PC-9 (cell line): ENCODE measurements at regions not wholly inside any gene's neighbourhood (a gene's known extent, or its start where the extent isn't known, plus 50 kb on each side); places are given as distances from the start of the nearest gene placed in this dataset.

Experiments used
- BruUV-seq: library from RNA; stranded (reverse); fragments of 400-500 nt; replicated peaks from 2 replicates; lab custom pipeline; 2021; lab: Mats Ljungman, UMichigan
- CTCF ChIA-PET: fragments of 300-600 bp; sonication (Branson Sonifier 250); formaldehyde crosslinking; loops from one replicate; lab custom pipeline; 2022; ENCODE audit warnings: antibody characterized with exemption; lab: Charles Lee
- POLR2A ChIA-PET: fragments of 300-600 bp; sonication (Branson Sonifier 250); formaldehyde crosslinking; loops from one replicate; lab custom pipeline; 2022; ENCODE audit warnings: antibody characterized with exemption; ENCODE audit not compliant: unreplicated experiment; lab: Charles Lee
- DNase-seq, 2 experiments: peaks; one replicate each; pipeline versions ENCODE4 v3.0.0 to v3.0.0-alpha.2; 2015 to 2022; ENCODE audit warnings: mixed read lengths in 1 of 2
- H2AFZ ChIP-seq: fragments of 200-600 bp; sonication (generic); 2 replicates; pipeline ENCODE4 v1.8.1; 2017; ENCODE audit warnings: antibody characterized with exemption
- H3F3A ChIP-seq: fragments of 200-600 bp; sonication (generic); 2 replicates; pipeline ENCODE4 v1.8.1; 2017; ENCODE audit warnings: antibody characterized with exemption, mild to moderate bottlenecking, low read depth; ENCODE audit not compliant: insufficient read depth
- H3K27ac ChIP-seq: fragments of 200-600 bp; sonication (generic); 2 replicates; pipeline ENCODE4 v1.6.1; 2016; ENCODE audit warnings: mixed run types
- H3K27me3 ChIP-seq: fragments of 200-600 bp; sonication (generic); 2 replicates; pipeline ENCODE4 v1.6.1; 2016; ENCODE audit warnings: low read depth, mixed run types; ENCODE audit not compliant: insufficient read depth
- H3K36me3 ChIP-seq: fragments of 200-600 bp; sonication (generic); 2 replicates; pipeline ENCODE4 v1.6.1; 2016; ENCODE audit warnings: low read depth, mixed run types
- H3K4me1 ChIP-seq: fragments of 200-600 bp; sonication (generic); replicated peaks from 2 replicates; pipeline ENCODE4 v1.6.1; 2016; ENCODE audit warnings: mixed run types; ENCODE audit not compliant: insufficient read depth
- H3K4me2 ChIP-seq: fragments of 200-600 bp; sonication (generic); 2 replicates; pipeline ENCODE4 v1.6.1; 2017; ENCODE audit warnings: mixed run types
- H3K4me3 ChIP-seq: fragments of 200-600 bp; sonication (generic); 2 replicates; pipeline ENCODE4 v1.6.1; 2016; ENCODE audit warnings: mixed run types
- H3K79me2 ChIP-seq: fragments of 200-600 bp; sonication (generic); 2 replicates; pipeline ENCODE4 v1.6.1; 2017; ENCODE audit warnings: low read depth, mixed run types
- H3K9me2 ChIP-seq: fragments of 200-600 bp; sonication (generic); 2 replicates; pipeline ENCODE4 v1.8.1; 2017; ENCODE audit warnings: mild to moderate bottlenecking; ENCODE audit not compliant: insufficient read depth
- H3K9me3 ChIP-seq: fragments of 200-600 bp; sonication (generic); 2 replicates; pipeline ENCODE4 v1.8.1; 2016; ENCODE audit warnings: low read depth; ENCODE audit not compliant: insufficient read depth
- H4K20me1 ChIP-seq: fragments of 200-600 bp; sonication (generic); 2 replicates; pipeline ENCODE4 v1.8.1; 2017; ENCODE audit not compliant: insufficient read depth
- EZH2 ChIP-seq: fragments of 200-600 bp; sonication (generic); IDR thresholded peaks from 2 replicates; pipeline ENCODE4 v1.8.0; 2017; ENCODE audit warnings: antibody characterized with exemption, low read depth
- intact Hi-C: fragments of 100-400 bp; cut with micrococcal nuclease; formaldehyde crosslinking; loops from one replicate; pipeline ENCODE4 v1.10.0; 2022; ENCODE audit not compliant: unreplicated experiment
- TF ChIP-seq, protein P1 (sequence below): fragments of 200-600 bp; sonication (generic); conservative IDR thresholded peaks from 2 replicates; pipeline ENCODE4 v1.6.1; 2017; ENCODE audit warnings: mixed run types, antibody characterized with exemption, mild to moderate bottlenecking, moderate library complexity

DNA sequence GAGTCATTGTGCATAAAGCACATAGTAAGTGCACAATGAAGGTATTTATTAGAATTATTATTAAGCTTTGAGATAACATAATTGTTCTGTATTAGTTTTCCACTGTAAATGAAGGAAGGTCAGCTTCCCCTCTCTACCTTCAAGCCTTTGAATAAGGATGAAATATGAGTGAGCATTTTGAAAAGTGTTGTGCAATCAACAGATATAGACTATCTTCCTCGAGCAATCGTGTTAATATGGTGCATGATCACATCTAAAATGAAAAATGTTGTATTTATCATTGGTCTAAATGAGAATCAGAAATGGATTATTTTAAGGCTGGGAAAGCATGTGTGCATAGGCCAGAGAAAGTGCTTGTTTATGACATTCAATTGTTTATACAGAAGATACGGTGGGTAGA lies 1474.6 kb upstream of the TENM3 start:
- no peak overlapping the region for H3K4me2 ChIP-seq
- no peaks in the 10 kb centered on the region for H3K9me3 ChIP-seq
- POLR2A ChIA-PET: no interaction called here
- TF ChIP-seq, protein P1, sequence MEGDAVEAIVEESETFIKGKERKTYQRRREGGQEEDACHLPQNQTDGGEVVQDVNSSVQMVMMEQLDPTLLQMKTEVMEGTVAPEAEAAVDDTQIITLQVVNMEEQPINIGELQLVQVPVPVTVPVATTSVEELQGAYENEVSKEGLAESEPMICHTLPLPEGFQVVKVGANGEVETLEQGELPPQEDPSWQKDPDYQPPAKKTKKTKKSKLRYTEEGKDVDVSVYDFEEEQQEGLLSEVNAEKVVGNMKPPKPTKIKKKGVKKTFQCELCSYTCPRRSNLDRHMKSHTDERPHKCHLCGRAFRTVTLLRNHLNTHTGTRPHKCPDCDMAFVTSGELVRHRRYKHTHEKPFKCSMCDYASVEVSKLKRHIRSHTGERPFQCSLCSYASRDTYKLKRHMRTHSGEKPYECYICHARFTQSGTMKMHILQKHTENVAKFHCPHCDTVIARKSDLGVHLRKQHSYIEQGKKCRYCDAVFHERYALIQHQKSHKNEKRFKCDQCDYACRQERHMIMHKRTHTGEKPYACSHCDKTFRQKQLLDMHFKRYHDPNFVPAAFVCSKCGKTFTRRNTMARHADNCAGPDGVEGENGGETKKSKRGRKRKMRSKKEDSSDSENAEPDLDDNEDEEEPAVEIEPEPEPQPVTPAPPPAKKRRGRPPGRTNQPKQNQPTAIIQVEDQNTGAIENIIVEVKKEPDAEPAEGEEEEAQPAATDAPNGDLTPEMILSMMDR: no peak
- TF ChIP-seq EZH2: no peak
- no peaks in the 10 kb centered on the region for H3K79me2 ChIP-seq
- no peaks in the 10 kb centered on the region for H4K20me1 ChIP-seq
- no peak overlapping the region for H2AFZ ChIP-seq
- no peak overlapping the region for H3K4me3 ChIP-seq
- CTCF ChIA-PET: no interaction called here
- no peaks in the 10 kb centered on the region for H3F3A ChIP-seq
- no TSS peak for BruUV-seq
- no peak overlapping the region for H3K27ac ChIP-seq
- H3K9me2 ChIP-seq: no peaks in the 10 kb centered on the region
- intact Hi-C loops: no loop called here
- no peak for DNase-seq
- H3K4me1 ChIP-seq: no peaks in the 10 kb centered on the region
- H3K27me3 ChIP-seq: no peaks in the 10 kb centered on the region
- H3K36me3 ChIP-seq: no peaks in the 10 kb centered on the region

DNA sequence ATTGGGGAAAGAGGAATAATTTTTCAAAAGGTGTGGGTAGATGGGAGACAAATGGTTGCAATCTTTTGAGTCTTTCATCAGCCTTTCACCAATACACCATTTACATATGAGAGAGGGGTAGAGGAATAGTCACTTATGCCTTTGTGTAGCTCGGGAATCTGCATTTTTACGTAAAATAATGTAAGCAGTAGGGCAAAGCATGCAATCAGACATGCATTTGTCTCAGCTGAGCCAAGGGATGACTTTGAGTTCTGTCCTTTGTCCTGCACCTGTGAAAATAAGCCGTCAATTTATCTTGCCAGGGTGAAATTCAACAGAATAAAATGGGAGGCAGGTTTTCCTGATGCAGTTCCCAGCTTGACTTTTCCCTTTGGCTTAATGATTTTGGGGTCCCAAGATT lies 1473.4 kb upstream of the TENM3 start:
- no peaks in the 10 kb centered on the region for H3K9me3 ChIP-seq
- POLR2A ChIA-PET: no interaction called here
- CTCF ChIA-PET: no interaction called here

GRCh38 chr4:180770265-180770664 lies 1472.9 kb upstream of the TENM3 start:
- H3K36me3 ChIP-seq: no peaks in the 10 kb centered on the region
- H3K4me3 ChIP-seq: no peak overlapping the region
- H3K9me2 ChIP-seq: no peaks in the 10 kb centered on the region
- H3K9me3 ChIP-seq: no peaks in the 10 kb centered on the region
- intact Hi-C loops: no loop called here
- no peaks in the 10 kb centered on the region for H3K79me2 ChIP-seq
- H3K27me3 ChIP-seq: no peaks in the 10 kb centered on the region
- no peaks in the 10 kb centered on the region for H4K20me1 ChIP-seq
- no peak overlapping the region for H3K4me2 ChIP-seq
- H3K4me1 ChIP-seq: no peaks in the 10 kb centered on the region
- ChIA-PET CTCF (no interaction called here), POLR2A (no interaction called here)
- no peak overlapping the region for H2AFZ ChIP-seq
- no peak overlapping the region for H3K27ac ChIP-seq
- BruUV-seq: no TSS peak
- no peak for DNase-seq
- no peak for TF ChIP-seq EZH2
- TF ChIP-seq, protein P1: no peak
- H3F3A ChIP-seq: no peaks in the 10 kb centered on the region

More for the DNA sequence above, 1473.4 kb upstream of the TENM3 start:
- Histone ChIP-seq H3K79me2 (no peaks in the 10 kb centered on the region), H3K4me3 (no peak overlapping the region), H3K4me1 (no peaks in the 10 kb centered on the region), H3K4me2 (no peak overlapping the region), H3F3A (no peaks in the 10 kb centered on the region), H3K27ac (no peak overlapping the region), H4K20me1 (no peaks in the 10 kb centered on the region), H3K36me3 (no peaks in the 10 kb centered on the region), H2AFZ (no peak overlapping the region), H3K9me2 (no peaks in the 10 kb centered on the region), H3K27me3 (no peaks in the 10 kb centered on the region)
- TF ChIP-seq, protein P1: no peak
- TF ChIP-seq EZH2: no peak
- no TSS peak for BruUV-seq
- no peak for DNase-seq
- intact Hi-C loops: no loop called here
